ENCODE measurements at regions not wholly inside any gene's neighbourhood (a gene's known extent, or its start where the extent isn't known, plus 50 kb on each side); places are given as distances from the start of the nearest gene placed in this dataset.

GRCh38 chr4:106717091-106717490 is 319.0 kb downstream of the DKK2 start:
- TF ChIP-seq SP1 (IDR thresholded peaks at IDR 0.05) (no peak), FOXA1 (IDR thresholded peaks at IDR 0.05) (no peak)
